ENCODE measurements at regions not wholly inside any gene's neighbourhood (a gene's known extent, or its start where the extent isn't known, plus 50 kb on each side); places are given as distances from the start of the nearest gene placed in this dataset.

DNA sequence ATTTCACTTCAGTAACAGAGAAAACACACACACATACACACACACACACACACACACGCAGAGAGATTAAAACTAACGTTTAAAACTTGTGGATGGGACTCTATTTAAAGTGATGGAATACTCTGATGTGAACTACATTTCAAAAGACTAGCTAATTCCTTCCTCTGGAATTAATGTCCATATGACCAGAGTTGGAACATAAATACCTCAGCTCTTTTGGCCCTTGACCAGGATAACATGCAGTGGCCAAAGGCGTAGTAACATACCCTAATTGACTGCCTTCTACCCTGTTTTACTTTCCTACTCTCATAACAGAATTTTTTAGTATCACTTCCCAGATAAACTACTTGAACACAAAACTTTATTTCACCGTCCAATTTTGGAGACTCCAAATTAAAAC lies 671.3 kb upstream of the CHAC2 start:
- TF ChIP-seq, protein P1, sequence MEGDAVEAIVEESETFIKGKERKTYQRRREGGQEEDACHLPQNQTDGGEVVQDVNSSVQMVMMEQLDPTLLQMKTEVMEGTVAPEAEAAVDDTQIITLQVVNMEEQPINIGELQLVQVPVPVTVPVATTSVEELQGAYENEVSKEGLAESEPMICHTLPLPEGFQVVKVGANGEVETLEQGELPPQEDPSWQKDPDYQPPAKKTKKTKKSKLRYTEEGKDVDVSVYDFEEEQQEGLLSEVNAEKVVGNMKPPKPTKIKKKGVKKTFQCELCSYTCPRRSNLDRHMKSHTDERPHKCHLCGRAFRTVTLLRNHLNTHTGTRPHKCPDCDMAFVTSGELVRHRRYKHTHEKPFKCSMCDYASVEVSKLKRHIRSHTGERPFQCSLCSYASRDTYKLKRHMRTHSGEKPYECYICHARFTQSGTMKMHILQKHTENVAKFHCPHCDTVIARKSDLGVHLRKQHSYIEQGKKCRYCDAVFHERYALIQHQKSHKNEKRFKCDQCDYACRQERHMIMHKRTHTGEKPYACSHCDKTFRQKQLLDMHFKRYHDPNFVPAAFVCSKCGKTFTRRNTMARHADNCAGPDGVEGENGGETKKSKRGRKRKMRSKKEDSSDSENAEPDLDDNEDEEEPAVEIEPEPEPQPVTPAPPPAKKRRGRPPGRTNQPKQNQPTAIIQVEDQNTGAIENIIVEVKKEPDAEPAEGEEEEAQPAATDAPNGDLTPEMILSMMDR (IDR thresholded peaks at IDR 0.05; ENCODE audit: low read depth, low read length, poor library complexity, severe bottlenecking) = no peak
- TF ChIP-seq EZH2phosphoT487 (IDR thresholded peaks at IDR 0.05; ENCODE audit: borderline replicate concordance, low read length) = no peak

All from DOHH2 (cell line).